H1 (cell line): ENCODE measurements at regions not wholly inside any gene's neighbourhood (a gene's known extent, or its start where the extent isn't known, plus 50 kb on each side); places are given as distances from the start of the nearest gene placed in this dataset.
A peak's percentile ranks its signal among the peaks of the same experiment; 100 is the strongest.

Experiments
- CTCF ChIA-PET: fragments of 300-600 bp; sonication (Branson Sonifier 250); formaldehyde crosslinking; loops from one replicate; lab custom pipeline; 2021; ENCODE audit not compliant: partially characterized antibody; lab: Charles Lee
- POLR2A ChIA-PET: fragments of 300-600 bp; sonication (Branson Sonifier 250); formaldehyde crosslinking; loops from one replicate; lab custom pipeline; 2021; ENCODE audit warnings: inconsistent platforms; ENCODE audit not compliant: partially characterized antibody; lab: Charles Lee
- DNase-seq, 2 experiments: peaks; one replicate each; pipeline versions ENCODE4 v3.0.0 to v3.0.0-alpha.2; 2010 to 2022; ENCODE audit warnings: low spot score in 2 of 2, low read depth in 1 of 2, mixed read lengths in 1 of 2
- FAIRE-seq: peaks from 2 replicates; lab custom pipeline; 2011; peaks lifted over from hg19 to GRCh38; lab: Jason Lieb, UNC
- H2AFZ ChIP-seq: 2 replicates; pipeline ENCODE4 v1.8.1; 2012; ENCODE audit warnings: low read length, inconsistent platforms
- H2AK5ac ChIP-seq: 2 replicates; pipeline ENCODE4 v1.6.1; 2013; ENCODE audit warnings: low read depth, low read length
- H2BK120ac ChIP-seq: replicated peaks from 2 replicates; pipeline ENCODE3; 2013; ENCODE audit warnings: low read depth, low read length, inconsistent platforms
- H2BK12ac ChIP-seq: 2 replicates; pipeline ENCODE4 v1.6.1; 2013; ENCODE audit warnings: low read depth, low read length
- H2BK15ac ChIP-seq: 2 replicates; pipeline ENCODE4 v1.6.1; 2013; ENCODE audit warnings: low read length
- H2BK20ac ChIP-seq: 2 replicates; pipeline ENCODE4 v1.6.1; 2013; ENCODE audit warnings: low read length
- H2BK5ac ChIP-seq: 2 replicates; pipeline ENCODE4 v1.6.1; 2013; ENCODE audit warnings: low read depth, low read length
- H3K14ac ChIP-seq: 2 replicates; pipeline ENCODE4 v1.6.1; 2013; ENCODE audit warnings: inconsistent platforms; ENCODE audit not compliant: insufficient read length
- H3K18ac ChIP-seq: 2 replicates; pipeline ENCODE4 v1.6.1; 2013; ENCODE audit warnings: low read length; ENCODE audit errors: extremely low read depth
- H3K23ac ChIP-seq: 2 replicates; pipeline ENCODE4 v1.6.1; 2013; ENCODE audit warnings: inconsistent platforms; ENCODE audit not compliant: insufficient read length
- H3K23me2 ChIP-seq: 2 replicates; pipeline ENCODE4 v1.6.1; 2013; ENCODE audit warnings: low read depth, low read length
- H3K27ac ChIP-seq: 2 replicates; pipeline ENCODE4 v1.6.1; 2011; ENCODE audit warnings: low read depth, low read length, inconsistent platforms
- H3K27me3 ChIP-seq, 4 experiments: replicated peaks in 1 of 4; 1 replicate in 1 of 4; 2 replicates in 3 of 4; pipeline versions ENCODE4 v1.6.1 to v1.8.1; 2011 to 2013; ENCODE audit warnings: low read length in 3 of 4, mild to moderate bottlenecking in 3 of 4, inconsistent platforms in 2 of 4, mixed read lengths in 2 of 4, moderate library complexity in 1 of 4; ENCODE audit not compliant: control insufficient read depth in 3 of 4, insufficient read depth in 3 of 4; ENCODE audit errors: extremely low read depth in 1 of 4
- H3K36me3 ChIP-seq, 4 experiments: 2 replicates each; pipeline versions ENCODE4 v1.6.1 to v1.8.1; 2011 to 2013; ENCODE audit warnings: mild to moderate bottlenecking in 4 of 4, low read length in 3 of 4, moderate library complexity in 2 of 4, control low read depth in 1 of 4, inconsistent platforms in 1 of 4; ENCODE audit not compliant: insufficient read depth in 4 of 4, control insufficient read depth in 2 of 4
- H3K4ac ChIP-seq: replicated peaks from 2 replicates; pipeline ENCODE3; 2013; ENCODE audit warnings: low read length, low read depth, mixed read lengths, inconsistent platforms; ENCODE audit not compliant: insufficient read length
- H3K4me1 ChIP-seq, 4 experiments: replicated peaks in 1 of 4; 1 replicate in 1 of 4; 2 replicates in 3 of 4; pipeline versions ENCODE4 v1.6.1 to v1.8.1; 2011 to 2013; ENCODE audit warnings: low read length in 3 of 4, inconsistent platforms in 2 of 4, mixed read lengths in 1 of 4; ENCODE audit not compliant: insufficient read depth in 4 of 4, control insufficient read depth in 3 of 4
- H3K4me2 ChIP-seq, 2 experiments: 2 replicates each; pipeline versions ENCODE4 v1.6.1 to v1.8.1; 2011 to 2013; ENCODE audit warnings: low read depth in 2 of 2, low read length in 2 of 2, control low read depth in 1 of 2, inconsistent platforms in 1 of 2, mild to moderate bottlenecking in 1 of 2; ENCODE audit not compliant: insufficient read depth in 1 of 2
- H3K4me3 ChIP-seq, 4 experiments: fragments of 200-600, 300-600 bp in 1 of 4; sonication (generic), shearing (Covaris generic), sonication (Bioruptor Twin) in 1 of 4; 2 replicates each; pipeline versions ENCODE4 v1.5.1 to v1.8.1; 2011 to 2016; ENCODE audit warnings: low read length in 4 of 4, low read depth in 3 of 4, control low read depth in 2 of 4, inconsistent platforms in 2 of 4, mild to moderate bottlenecking in 2 of 4, mixed read lengths in 1 of 4, moderate library complexity in 1 of 4; ENCODE audit not compliant: insufficient read depth in 2 of 4; ENCODE audit errors: extremely low read depth in 1 of 4
- H3K56ac ChIP-seq: replicated peaks from 2 replicates; pipeline ENCODE3; 2013; ENCODE audit warnings: low read depth, mild to moderate bottlenecking, mixed read lengths, low read length, inconsistent platforms; ENCODE audit not compliant: insufficient read length
- H3K79me1 ChIP-seq: 2 replicates; pipeline ENCODE4 v1.6.1; 2013; ENCODE audit warnings: low read depth, low read length, control low read depth
- H3K79me2 ChIP-seq, 2 experiments: 2 replicates each; pipeline versions ENCODE4 v1.6.1 to v1.8.1; 2012 to 2013; ENCODE audit warnings: low read length in 2 of 2, mild to moderate bottlenecking in 2 of 2, inconsistent platforms in 1 of 2; ENCODE audit not compliant: insufficient read depth in 2 of 2, control insufficient read depth in 1 of 2
- H3K9ac ChIP-seq, 4 experiments: replicated peaks in 1 of 4; 1 replicate in 1 of 4; 2 replicates in 3 of 4; pipeline versions ENCODE4 v1.6.1 to v1.8.1; 2011 to 2013; ENCODE audit warnings: low read depth in 3 of 4, low read length in 3 of 4, control low read depth in 2 of 4, mild to moderate bottlenecking in 2 of 4, moderate library complexity in 2 of 4, inconsistent platforms in 1 of 4; ENCODE audit errors: extremely low read depth in 1 of 4
- H3K9me3 ChIP-seq, 2 experiments: 2 replicates each; pipeline versions ENCODE4 v1.6.1 to v1.8.1; 2012 to 2013; ENCODE audit warnings: mild to moderate bottlenecking in 2 of 2, moderate library complexity in 2 of 2, control low read depth in 1 of 2, inconsistent platforms in 1 of 2, low read depth in 1 of 2, low read length in 1 of 2, mixed read lengths in 1 of 2; ENCODE audit not compliant: insufficient read depth in 2 of 2
- H4K20me1 ChIP-seq, 2 experiments: replicated peaks in 1 of 2; 2 replicates each; pipeline versions ENCODE3 to v1.8.1; 2011 to 2013; ENCODE audit warnings: inconsistent platforms in 2 of 2, low read length in 2 of 2, mild to moderate bottlenecking in 1 of 2; ENCODE audit not compliant: insufficient read depth in 2 of 2, control insufficient read depth in 1 of 2
- H4K5ac ChIP-seq: 2 replicates; pipeline ENCODE4 v1.6.1; 2013; ENCODE audit warnings: low read length, low read depth, mixed read lengths, inconsistent platforms; ENCODE audit not compliant: insufficient read length
- H4K8ac ChIP-seq: 2 replicates; pipeline ENCODE4 v1.8.0; 2013; ENCODE audit warnings: mild to moderate bottlenecking, moderate library complexity, low read length, inconsistent platforms; ENCODE audit not compliant: insufficient read depth; ENCODE audit errors: extremely low read depth
- H4K91ac ChIP-seq: replicated peaks from 2 replicates; pipeline ENCODE3; 2013; ENCODE audit warnings: low read length, mixed read lengths, inconsistent platforms; ENCODE audit not compliant: insufficient read length
- BACH1 ChIP-seq: IDR thresholded peaks from 2 replicates; pipeline ENCODE4 v1.6.1; 2012; ENCODE audit warnings: low read length, improper control_type of control experiment
- BCL11A ChIP-seq, 2 experiments: IDR thresholded peaks; one replicate each; pipeline ENCODE4 v1.6.1; 2011; ENCODE audit warnings: low read depth in 2 of 2, low read length in 2 of 2, mild to moderate bottlenecking in 2 of 2
- CBX5 ChIP-seq: fragments of 300-800, 300-1000 bp; sonication (generic); IDR thresholded peaks from 2 replicates; pipeline ENCODE4 v1.7.1; 2016; ENCODE audit warnings: antibody characterized with exemption, low read length, low read depth
- EZH2 ChIP-seq: fragments of 200-600 bp; sonication (generic); IDR thresholded peaks from 2 replicates; pipeline ENCODE4 v1.7.1; 2012; ENCODE audit warnings: low read depth, mild to moderate bottlenecking, moderate library complexity, low read length, inconsistent platforms; ENCODE audit not compliant: severe bottlenecking
- GTF2F1 ChIP-seq: IDR thresholded peaks from 2 replicates; pipeline ENCODE4 v1.6.1; 2012; ENCODE audit warnings: low read depth, low read length, improper control_type of control experiment, borderline replicate concordance
- JUND ChIP-seq: IDR thresholded peaks from 2 replicates; pipeline ENCODE4 v1.6.1; 2011; ENCODE audit warnings: mild to moderate bottlenecking, improper control_type of control experiment, low read length
- RNF2 ChIP-seq: fragments of 200-900, 300-1000 bp; sonication (generic); IDR thresholded peaks from 2 replicates; pipeline ENCODE4 v1.7.1; 2016; ENCODE audit warnings: borderline replicate concordance, low read depth, mild to moderate bottlenecking, antibody characterized with exemption, low read length; ENCODE audit not compliant: poor library complexity, severe bottlenecking; ENCODE audit errors: missing control alignments
- SAP30 ChIP-seq: fragments of 300-600 bp; sonication (generic); IDR thresholded peaks from 2 replicates; pipeline ENCODE4 v1.7.1; 2012; ENCODE audit warnings: low read length, moderate library complexity, mild to moderate bottlenecking, inconsistent platforms; ENCODE audit not compliant: insufficient read depth, insufficient replicate concordance
- WGBS, 2 experiments: shearing (Covaris generic) in 1 of 2; methylation state at CpG; one replicate each; pipeline versions ENCODE4 v1.1.6 to v1.1.7; 2013 to 2015; ENCODE audit warnings: low lambda C conversion rate in 2 of 2, mixed read lengths in 2 of 2, inconsistent platforms in 1 of 2, low coverage in 1 of 2, missing lambda C conversion rate in 1 of 2; ENCODE audit not compliant: insufficient replicate concordance in 2 of 2, insufficient coverage in 1 of 2, insufficient read length in 1 of 2; ENCODE audit errors: extremely low coverage in 1 of 2, missing lambda C conversion rate in 1 of 2; 5-methylcytosine and 5-hydroxymethylcytosine counted together

DNA sequence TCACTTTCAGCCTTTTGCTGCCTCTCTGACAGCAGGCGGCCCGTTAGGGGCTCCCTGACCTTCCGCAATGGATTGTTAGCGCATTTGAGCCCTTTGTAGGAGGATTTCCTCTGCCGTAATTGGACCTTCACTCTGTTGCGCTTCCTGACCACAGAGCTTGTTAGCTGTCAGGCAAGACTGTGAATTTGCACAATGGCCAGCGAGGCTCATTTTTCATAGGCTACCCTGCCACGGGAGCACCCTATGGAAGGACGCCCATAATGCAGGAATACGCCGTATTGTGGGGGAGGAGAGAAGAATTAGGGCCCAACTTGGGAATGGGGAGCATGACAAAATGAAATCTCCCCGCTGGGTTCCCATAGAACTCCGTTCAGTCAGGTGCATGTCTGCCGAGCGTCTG lies 205.2 kb upstream of the NLRP1 start:
- H2AK5ac ChIP-seq: no peak overlapping the region
- no peaks in the 10 kb centered on the region for H4K20me1 ChIP-seq
- DNase-seq (no peak), FAIRE-seq (no peak)
- no peak overlapping the region for H3K4me2 ChIP-seq
- H3K27ac ChIP-seq: no peak overlapping the region
- no peaks in the 10 kb centered on the region for H3K27me3 ChIP-seq
- no peaks in the 10 kb centered on the region for H3K79me2 ChIP-seq
- no peak overlapping the region for H3K23ac ChIP-seq
- no peak overlapping the region for H2BK15ac ChIP-seq
- peaks cover 0 to 3% (median under 1%) of the 10 kb centered on the region in 4 experiments; a peak in 3 of 7 replicates for H3K4me1 ChIP-seq
- H3K9ac ChIP-seq: no peak overlapping the region
- no peak overlapping the region for H2BK12ac ChIP-seq
- no peak overlapping the region for H2BK5ac ChIP-seq
- POLR2A ChIA-PET: no interaction called here
- no peak overlapping the region for H4K8ac ChIP-seq
- H3K23me2 ChIP-seq: no peaks in the 10 kb centered on the region
- no peak overlapping the region for H4K91ac ChIP-seq
- H3K18ac ChIP-seq: no peak overlapping the region
- no peak overlapping the region for H3K14ac ChIP-seq
- H3K79me1 ChIP-seq: no peaks in the 10 kb centered on the region
- no peak overlapping the region for H2BK20ac ChIP-seq
- H3K4me3 ChIP-seq: no peak overlapping the region
- CTCF ChIA-PET: interaction anchor here (0.6 to 1.4 kb wide), 7 partner anchors 8 to 442 kb away, joined by 3 to 8 read pairs (median 4); no protein-coding TSS in a partner anchor
- WGBS, 2 experiments: 60% methylated on average over 15 of the region's 15 CpGs; no CpG with 5 or more reads in 1 of the 2 experiments
- H3K56ac ChIP-seq: no peak overlapping the region
- H3K36me3 ChIP-seq: no peaks in the 10 kb centered on the region
- peaks cover 9% of the 10 kb centered on the region in 2 experiments; a peak in 3 of 4 replicates for H3K9me3 ChIP-seq
- peak overlapping the region; percentile 40; the same call in 1 of the 2 replicates for H2AFZ ChIP-seq
- H2BK120ac ChIP-seq: no peak overlapping the region
- no peak overlapping the region for H4K5ac ChIP-seq
- H3K4ac ChIP-seq: no peak overlapping the region
- TF ChIP-seq RNF2: no peak
- no peak for TF ChIP-seq CBX5
- no peak for TF ChIP-seq GTF2F1
- TF ChIP-seq JUND: no peak
- no peak for TF ChIP-seq EZH2
- TF ChIP-seq SAP30: no peak
- no peak for TF ChIP-seq BCL11A (IDR thresholded peaks at IDR 0.05; ENCODE audit: low read depth in 2 of 2, low read length in 2 of 2)
- TF ChIP-seq BACH1: no peak
